Peyer's patch (tissue), 4 donors: ENCODE measurements at regions not wholly inside any gene's neighbourhood (a gene's known extent, or its start where the extent isn't known, plus 50 kb on each side); places are given as distances from the start of the nearest gene placed in this dataset.

Source experiments
- DNase-seq, 3 donors: peaks; one replicate each; pipeline ENCODE4 v3.0.0-alpha.2; 2017 to 2019
- H3K27ac ChIP-seq, 4 donors: fragments of 200-600 bp; sonication (generic); one replicate each; pipeline ENCODE4 v1.5.1; 2016 to 2019
- H3K27me3 ChIP-seq, 2 donors: fragments of 200-600 bp; sonication (generic); one replicate each; pipeline ENCODE4 v1.5.1; 2019
- H3K36me3 ChIP-seq, 3 donors: fragments of 200-600 bp; sonication (generic); one replicate each; pipeline ENCODE4 v1.5.1; 2016 to 2019
- H3K4me1 ChIP-seq, 4 donors: fragments of 200-600 bp; sonication (generic); one replicate each; pipeline ENCODE4 v1.5.1; 2016 to 2019
- H3K4me3 ChIP-seq, 4 donors: fragments of 200-600 bp; sonication (generic); 1 replicate in 3 of 4; 2 replicates in 1 of 4; pipeline ENCODE4 v1.5.1; 2016 to 2019; ENCODE audit warnings: mild to moderate bottlenecking in 1 of 4
- H3K9me3 ChIP-seq, 4 donors: fragments of 200-600 bp; sonication (generic); one replicate each; pipeline ENCODE4 v1.5.1; 2016 to 2019; ENCODE audit warnings: mild to moderate bottlenecking in 1 of 4
- POLR2A ChIP-seq, 2 donors: fragments of 450-650 bp; IDR thresholded peaks; one replicate each; pipeline ENCODE4 v1.5.1; 2017; ENCODE audit warnings: antibody characterized with exemption in 2 of 2, mild to moderate bottlenecking in 2 of 2, moderate library complexity in 2 of 2
- TF ChIP-seq, protein P1 (sequence below), 6 experiments: fragments of 450-650 bp in 4 of 6; fragments of 200-600 bp in 2 of 6; sonication (generic) in 1 of 6; IDR thresholded peaks; one replicate each; pipeline ENCODE4 v1.5.1; 2017 to 2019; ENCODE audit warnings: antibody characterized with exemption in 6 of 6, mild to moderate bottlenecking in 3 of 6, moderate library complexity in 1 of 6

DNA sequence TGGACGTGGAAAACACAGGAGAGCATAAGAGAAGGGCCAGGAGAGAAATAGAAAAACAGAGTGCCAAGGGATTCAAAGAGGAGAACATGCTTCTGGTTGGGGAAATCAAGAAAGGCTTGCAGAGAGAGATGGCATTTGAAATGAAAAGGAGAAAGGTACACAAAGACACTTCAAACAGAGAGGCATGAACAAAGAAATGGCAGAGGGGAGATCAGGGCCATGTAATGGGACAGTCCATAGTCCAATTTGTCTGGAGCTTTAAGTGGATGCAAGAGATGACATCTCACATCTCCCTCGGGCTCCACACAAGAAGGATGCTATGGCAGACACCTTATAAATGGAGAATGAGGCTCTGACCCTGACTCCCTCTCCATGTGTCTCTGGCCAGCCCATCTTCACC lies 331.1 kb downstream of the MLLT3 start:
- TF ChIP-seq POLR2A (IDR thresholded peaks at IDR 0.05) = no peak
- TF ChIP-seq, protein P1, sequence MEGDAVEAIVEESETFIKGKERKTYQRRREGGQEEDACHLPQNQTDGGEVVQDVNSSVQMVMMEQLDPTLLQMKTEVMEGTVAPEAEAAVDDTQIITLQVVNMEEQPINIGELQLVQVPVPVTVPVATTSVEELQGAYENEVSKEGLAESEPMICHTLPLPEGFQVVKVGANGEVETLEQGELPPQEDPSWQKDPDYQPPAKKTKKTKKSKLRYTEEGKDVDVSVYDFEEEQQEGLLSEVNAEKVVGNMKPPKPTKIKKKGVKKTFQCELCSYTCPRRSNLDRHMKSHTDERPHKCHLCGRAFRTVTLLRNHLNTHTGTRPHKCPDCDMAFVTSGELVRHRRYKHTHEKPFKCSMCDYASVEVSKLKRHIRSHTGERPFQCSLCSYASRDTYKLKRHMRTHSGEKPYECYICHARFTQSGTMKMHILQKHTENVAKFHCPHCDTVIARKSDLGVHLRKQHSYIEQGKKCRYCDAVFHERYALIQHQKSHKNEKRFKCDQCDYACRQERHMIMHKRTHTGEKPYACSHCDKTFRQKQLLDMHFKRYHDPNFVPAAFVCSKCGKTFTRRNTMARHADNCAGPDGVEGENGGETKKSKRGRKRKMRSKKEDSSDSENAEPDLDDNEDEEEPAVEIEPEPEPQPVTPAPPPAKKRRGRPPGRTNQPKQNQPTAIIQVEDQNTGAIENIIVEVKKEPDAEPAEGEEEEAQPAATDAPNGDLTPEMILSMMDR (IDR thresholded peaks at IDR 0.05) = no peak
- H3K27me3 ChIP-seq = no peaks in the 10 kb centered on the region
- H3K4me1 ChIP-seq = no peaks in the 10 kb centered on the region
- no peaks in the 10 kb centered on the region for H3K9me3 ChIP-seq
- H3K36me3 ChIP-seq = no peaks in the 10 kb centered on the region
- no peak for DNase-seq
- no peak overlapping the region for H3K27ac ChIP-seq
- H3K4me3 ChIP-seq = no peak overlapping the region

DNA sequence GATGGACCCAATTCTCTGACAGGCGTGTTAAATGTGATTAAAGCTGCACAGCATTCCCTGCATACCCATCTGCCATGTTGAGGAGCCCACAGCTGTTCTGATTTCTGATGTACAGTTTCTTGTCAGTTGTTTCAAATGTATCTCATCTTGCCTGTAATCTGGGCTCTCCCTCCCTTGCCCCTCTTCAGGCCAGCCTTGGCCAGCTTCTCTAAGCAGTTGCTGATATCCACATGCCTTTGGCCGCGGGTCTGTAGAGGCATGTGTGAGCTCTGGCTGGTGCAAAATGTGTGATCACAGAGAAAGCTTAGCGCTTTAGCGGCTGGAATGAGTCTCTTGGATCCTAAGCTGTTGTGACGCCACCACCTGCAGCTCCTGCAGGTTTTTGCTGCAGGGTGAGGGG lies 332.0 kb downstream of the MLLT3 start:
- H3K9me3 ChIP-seq = no peaks in the 10 kb centered on the region
- H3K4me3 ChIP-seq = no peak overlapping the region
- H3K4me1 ChIP-seq = no peaks in the 10 kb centered on the region
- TF ChIP-seq, protein P1 (IDR thresholded peaks at IDR 0.05) = no peak
- TF ChIP-seq POLR2A (IDR thresholded peaks at IDR 0.05) = no peak
- H3K27ac ChIP-seq = no peak overlapping the region
- H3K27me3 ChIP-seq = no peaks in the 10 kb centered on the region
- DNase-seq = no peak
- no peaks in the 10 kb centered on the region for H3K36me3 ChIP-seq

DNA sequence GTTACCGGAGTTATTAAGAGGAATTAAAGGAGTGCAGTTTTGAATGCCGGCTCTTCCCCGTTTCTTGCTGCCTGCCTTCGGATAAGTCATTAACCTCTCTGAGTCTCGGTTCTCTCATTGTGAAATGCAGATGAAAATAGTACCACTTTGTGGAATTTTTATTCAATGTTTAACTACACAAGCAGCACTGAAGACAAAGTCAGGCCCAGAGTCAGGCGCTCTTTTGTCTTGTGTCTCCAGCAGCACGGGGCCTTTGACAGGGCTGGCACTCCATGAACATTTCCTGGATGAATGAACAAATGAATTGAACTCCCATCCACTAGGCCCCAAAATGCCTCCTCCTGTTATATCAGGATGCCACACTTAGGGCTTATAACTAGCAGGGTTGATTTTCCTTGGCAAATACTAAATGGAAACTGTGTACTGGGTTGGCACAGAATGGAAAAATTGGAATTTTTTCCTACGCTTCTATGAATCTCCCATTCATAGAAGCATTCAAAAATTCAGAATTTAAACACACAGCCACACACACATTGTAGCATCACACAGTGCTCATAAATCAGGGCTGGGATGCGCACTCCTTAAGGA lies 332.8 kb downstream of the MLLT3 start:
- H3K9me3 ChIP-seq = no peaks in the 10 kb centered on the region
- no peak overlapping the region for H3K4me3 ChIP-seq
- H3K27ac ChIP-seq = no peak overlapping the region
- H3K36me3 ChIP-seq = no peaks in the 10 kb centered on the region
- H3K4me1 ChIP-seq = no peaks in the 10 kb centered on the region
- H3K27me3 ChIP-seq = no peaks in the 10 kb centered on the region
- no peak for DNase-seq
- TF ChIP-seq, protein P1 (IDR thresholded peaks at IDR 0.05) = no peak
- no peak for TF ChIP-seq POLR2A (IDR thresholded peaks at IDR 0.05)

DNA sequence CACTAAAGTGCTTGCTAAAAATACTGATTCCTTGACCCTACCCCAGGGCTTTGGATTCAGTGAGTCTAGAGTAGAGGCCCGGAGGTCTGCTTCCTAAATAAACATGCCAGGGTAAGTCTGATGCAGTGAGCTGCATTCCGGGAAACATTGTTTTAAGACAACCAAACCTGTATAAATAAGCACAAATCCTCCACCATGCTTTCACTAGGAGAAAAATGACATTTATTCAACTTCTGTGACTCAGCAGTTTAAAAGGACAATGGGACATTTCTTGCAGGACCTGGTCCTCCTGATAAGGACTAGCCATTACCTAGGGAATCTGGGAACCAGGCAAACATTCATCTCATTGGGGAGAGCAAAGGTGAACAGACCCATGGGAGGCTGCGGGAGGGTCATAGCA lies 335.3 kb downstream of the MLLT3 start:
- Histone ChIP-seq H3K27me3 (no peaks in the 10 kb centered on the region), H3K4me1 (no peaks in the 10 kb centered on the region), H3K27ac (no peak overlapping the region), H3K36me3 (no peaks in the 10 kb centered on the region), H3K4me3 (no peak overlapping the region), H3K9me3 (no peaks in the 10 kb centered on the region)
- TF ChIP-seq, protein P1 (IDR thresholded peaks at IDR 0.05) = no peak
- TF ChIP-seq POLR2A (IDR thresholded peaks at IDR 0.05) = no peak
- DNase-seq = no peak

DNA sequence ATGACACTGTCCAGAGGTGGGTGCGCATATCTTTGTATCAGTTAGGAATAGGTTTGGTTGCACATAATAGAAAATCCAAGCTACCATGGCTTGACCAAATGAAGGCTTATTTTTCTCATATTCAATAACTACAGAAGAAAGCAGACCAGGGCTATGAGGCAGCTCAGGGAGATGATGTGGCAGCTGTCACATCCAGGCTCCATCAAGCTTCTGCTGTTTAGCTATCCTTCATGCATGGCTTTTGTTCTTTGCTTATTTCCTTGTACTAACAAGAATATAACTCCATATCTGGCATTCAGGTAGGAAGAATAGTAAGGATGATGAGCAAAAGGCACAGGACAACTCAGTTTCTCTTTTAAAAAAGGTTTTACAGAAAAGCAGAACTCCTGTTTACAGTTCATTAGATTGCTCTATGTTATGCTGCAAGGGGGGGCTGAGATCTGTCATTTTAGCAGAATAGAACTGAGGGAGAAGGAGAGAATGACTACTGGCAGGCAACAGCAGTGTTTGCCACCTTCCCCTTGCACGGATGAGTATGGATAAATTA lies 336.1 kb downstream of the MLLT3 start:
- no peaks in the 10 kb centered on the region for H3K36me3 ChIP-seq
- no peak for TF ChIP-seq POLR2A (IDR thresholded peaks at IDR 0.05)
- TF ChIP-seq, protein P1 (IDR thresholded peaks at IDR 0.05) = no peak
- no peaks in the 10 kb centered on the region for H3K4me1 ChIP-seq
- H3K9me3 ChIP-seq = no peaks in the 10 kb centered on the region
- H3K27me3 ChIP-seq = no peaks in the 10 kb centered on the region
- no peak overlapping the region for H3K4me3 ChIP-seq
- DNase-seq = no peak
- no peak overlapping the region for H3K27ac ChIP-seq
